NCI-H526 treated with DMSO at 0.1 percent for 48 hours (cell line): ENCODE measurements at regions not wholly inside any gene's neighbourhood (a gene's known extent, or its start where the extent isn't known, plus 50 kb on each side); places are given as distances from the start of the nearest gene placed in this dataset.

ENCODE experiments used
- DNase-seq: peaks from one replicate; lab custom pipeline; 2025; lab: John Stamatoyannopoulos, UW

GRCh38 chr4:145234091-145234706, 53.8 kb upstream of the OTUD4 start:
- DNase-seq = peak; percentile 70

- DNase-seq = no peak
These were observed 51.7 kb upstream of the OTUD4 start for GRCh38 chr4:145231906-145232700.

GRCh38 chr4:145230726-145231125, 50.3 kb upstream of the OTUD4 start:
- DNase-seq = no peak
